GM12878 (cell line): ENCODE measurements at regions not wholly inside any gene's neighbourhood (a gene's known extent, or its start where the extent isn't known, plus 50 kb on each side); places are given as distances from the start of the nearest gene placed in this dataset.

Source experiments
- ATAC-seq: fragments of 200-7000 bp; cut with Tn5 transposase; 3 replicates; pipeline ENCODE4 v1.9.1; 2020; ENCODE audit warnings: mild to moderate bottlenecking, moderate library complexity
- BruUV-seq: library from RNA; stranded (reverse); fragments of 400-500 nt; replicated peaks from 2 replicates; lab custom pipeline; 2021; lab: Mats Ljungman, UMichigan
- CTCF ChIA-PET: fragments of 300-600 bp; sonication (Branson Sonifier 250); formaldehyde crosslinking; extraction: SDS; loops from one replicate; lab custom pipeline; 2021; ENCODE audit warnings: inconsistent platforms; lab: Yijun Ruan, JAX
- POLR2A ChIA-PET: fragments of 350-600 bp; formaldehyde crosslinking; extraction: SDS; loops from one replicate; lab custom pipeline; 2021; ENCODE audit warnings: inconsistent platforms; lab: Charles Lee
- RAD21 ChIA-PET: fragments of 300-600 bp; sonication (Branson Sonifier 250); formaldehyde crosslinking; loops from one replicate; lab custom pipeline; 2023; ENCODE audit warnings: antibody characterized with exemption; ENCODE audit not compliant: unreplicated experiment; lab: Charles Lee
- SMC1A ChIA-PET: fragments of 300-600 bp; sonication (Branson Sonifier 250); formaldehyde crosslinking; loops from one replicate; lab custom pipeline; 2023; ENCODE audit not compliant: unreplicated experiment, uncharacterized antibody; lab: Charles Lee
- DNase-seq: peaks from one replicate; pipeline ENCODE4 v3.0.0-alpha.2; 2011; ENCODE audit warnings: low read depth, low spot score
- FAIRE-seq: peaks from 3 replicates; lab custom pipeline; 2011; peaks lifted over from hg19 to GRCh38; lab: Jason Lieb, UNC
- H2AFZ ChIP-seq: 2 replicates; pipeline ENCODE4 v1.6.0; 2011; ENCODE audit warnings: low read depth, low read length, control low read depth; ENCODE audit not compliant: control insufficient read depth
- H3K27ac ChIP-seq: 2 replicates; pipeline ENCODE4 v1.5.1; 2011; ENCODE audit warnings: control low read depth; ENCODE audit not compliant: control insufficient read depth, insufficient read depth
- H3K27me3 ChIP-seq, 2 experiments: replicated peaks in 1 of 2; 2 replicates each; pipeline versions ENCODE4 v1.6.0 to v1.6.1; 2011; ENCODE audit warnings: low read length in 1 of 2; ENCODE audit not compliant: control insufficient read depth in 2 of 2, insufficient read depth in 2 of 2
- H3K36me3 ChIP-seq, 2 experiments: 2 replicates each; pipeline ENCODE4 v1.5.1; 2011; ENCODE audit warnings: low read length in 1 of 2; ENCODE audit not compliant: control insufficient read depth in 2 of 2, insufficient read depth in 2 of 2
- H3K4me1 ChIP-seq: 2 replicates; pipeline ENCODE4 v1.6.1; 2011; ENCODE audit warnings: mild to moderate bottlenecking, low read length, moderate library complexity, mixed read lengths; ENCODE audit not compliant: control insufficient read depth, insufficient read depth
- H3K4me2 ChIP-seq: 2 replicates; pipeline ENCODE4 v1.6.0; 2011; ENCODE audit warnings: control low read depth; ENCODE audit not compliant: control insufficient read depth, insufficient read depth
- H3K4me3 ChIP-seq: fragments of 200-600 bp; sonication (generic); 2 replicates; pipeline ENCODE4 v1.5.1; 2016
- H3K79me2 ChIP-seq: 2 replicates; pipeline ENCODE4 v1.6.0; 2011; ENCODE audit warnings: low read length; ENCODE audit not compliant: control insufficient read depth, insufficient read depth
- H3K9ac ChIP-seq: 2 replicates; pipeline ENCODE4 v1.8.0; 2011; ENCODE audit warnings: low read length, control low read depth, mixed read lengths; ENCODE audit not compliant: control insufficient read depth, insufficient read depth
- H3K9me3 ChIP-seq: replicated peaks from 3 replicates; pipeline ENCODE4 v1.5.1; 2011; ENCODE audit warnings: mild to moderate bottlenecking, low read length; ENCODE audit not compliant: control insufficient read depth, insufficient read depth
- H4K20me1 ChIP-seq: 2 replicates; pipeline ENCODE4 v1.6.0; 2011; ENCODE audit not compliant: control insufficient read depth, insufficient read depth
- CREM ChIP-seq: IDR thresholded peaks from 2 replicates; pipeline ENCODE4 v1.6.1; 2014; ENCODE audit warnings: antibody characterized with exemption, low read depth
- EZH2 ChIP-seq: IDR thresholded peaks from 2 replicates; pipeline ENCODE4 v1.6.1; 2012; ENCODE audit warnings: low read depth, mild to moderate bottlenecking, control low read depth, inconsistent platforms, low read length, borderline replicate concordance; ENCODE audit not compliant: control insufficient read depth
- GATAD2B ChIP-seq: fragments of 450-650 bp; conservative IDR thresholded peaks from 2 replicates; pipeline ENCODE4 v1.6.1; 2017; ENCODE audit warnings: low read depth, mild to moderate bottlenecking, moderate library complexity
- IKZF1 ChIP-seq: fragments of 450-650 bp; conservative IDR thresholded peaks from 2 replicates; pipeline ENCODE4 v1.6.1; 2017; ENCODE audit warnings: antibody characterized with exemption, mild to moderate bottlenecking
- JUND ChIP-seq: IDR thresholded peaks from 2 replicates; pipeline ENCODE4 v1.6.1; 2012; ENCODE audit warnings: low read depth, mild to moderate bottlenecking, low read length, improper control_type of control experiment, moderate library complexity
- KDM1A ChIP-seq: fragments of 200-600 bp; sonication (generic); IDR thresholded peaks from 2 replicates; pipeline ENCODE4 v1.6.1; 2016; ENCODE audit warnings: borderline replicate concordance
- NFIC ChIP-seq: IDR thresholded peaks from 2 replicates; pipeline ENCODE4 v1.6.1; 2012; ENCODE audit warnings: low read depth, mild to moderate bottlenecking, inconsistent platforms, low read length, moderate library complexity
- NR2C1 ChIP-seq: fragments of 450-650 bp; IDR thresholded peaks from 2 replicates; pipeline ENCODE4 v1.6.1; 2017; ENCODE audit warnings: antibody characterized with exemption, mild to moderate bottlenecking, moderate library complexity
- POLR2AphosphoS5 ChIP-seq: IDR thresholded peaks from 2 replicates; pipeline ENCODE4 v1.6.1; 2011; ENCODE audit warnings: mild to moderate bottlenecking, low read length, inconsistent platforms
- SMAD5 ChIP-seq: IDR thresholded peaks from 2 replicates; pipeline ENCODE4 v1.6.1; 2016; ENCODE audit warnings: antibody characterized with exemption, low read depth
- SMARCA5 ChIP-seq: fragments of 450-650 bp; IDR thresholded peaks from 2 replicates; pipeline ENCODE4 v1.6.1; 2017; ENCODE audit warnings: mild to moderate bottlenecking
- SRF ChIP-seq, 2 experiments: IDR thresholded peaks; 2 replicates each; pipeline ENCODE4 v1.6.1; 2011; ENCODE audit warnings: low read depth in 2 of 2, low read length in 2 of 2, mild to moderate bottlenecking in 1 of 2, moderate library complexity in 1 of 2
- TCF12 ChIP-seq: IDR thresholded peaks from 2 replicates; pipeline ENCODE4 v1.6.1; 2011; ENCODE audit warnings: low read depth, mild to moderate bottlenecking, low read length
- WGBS: methylation state at CpG from one replicate; pipeline ENCODE4 v1.1.6; 2016; ENCODE audit warnings: low lambda C conversion rate; ENCODE audit not compliant: insufficient replicate concordance, insufficient coverage; ENCODE audit errors: missing lambda C conversion rate; 5-methylcytosine and 5-hydroxymethylcytosine counted together
- in situ Hi-C: fragments of 300-500 bp; cut with MboI; formaldehyde crosslinking; loops from 9 replicates; pipeline ENCODE4 v1.14.3; 2018; ENCODE audit warnings: mixed read lengths
- intact Hi-C: fragments of 100-400 bp; cut with micrococcal nuclease; formaldehyde crosslinking; loops from one replicate; pipeline ENCODE4 v1.14.2; 2022; ENCODE audit not compliant: unreplicated experiment
- TF ChIP-seq, protein P1 (sequence below): fragments of 450-650 bp; IDR thresholded peaks from 2 replicates; pipeline ENCODE4 v1.6.1; 2016; ENCODE audit warnings: mild to moderate bottlenecking
- TF ChIP-seq, protein P2 (sequence below): fragments of 450-650 bp; conservative IDR thresholded peaks from 2 replicates; pipeline ENCODE4 v1.6.1; 2017; ENCODE audit warnings: mild to moderate bottlenecking, moderate library complexity

DNA sequence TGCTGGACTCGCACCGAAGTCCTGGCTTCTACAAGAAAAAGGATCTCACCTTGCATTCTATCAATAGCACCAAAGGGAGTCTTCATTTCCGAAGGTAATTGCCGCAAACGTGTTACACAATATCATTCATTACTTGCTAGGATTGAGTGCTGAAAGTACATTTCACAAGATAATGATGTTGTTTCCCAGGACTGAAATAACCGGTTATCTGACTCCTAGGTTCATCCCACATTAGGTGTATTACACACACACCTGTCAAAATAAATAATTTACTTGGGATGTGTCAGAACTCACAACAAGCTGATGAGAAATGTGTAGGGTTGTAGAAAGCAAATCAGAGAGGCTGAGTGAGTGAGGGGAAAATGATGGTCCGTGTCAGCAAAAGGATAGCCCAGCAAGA, 219.4 kb upstream of the RHOBTB1 start:
- H3K4me1 ChIP-seq, result no peaks in the 10 kb centered on the region
- no peaks in the 10 kb centered on the region for H3K9me3 ChIP-seq
- no peaks in the 10 kb centered on the region for H3K36me3 ChIP-seq
- in situ Hi-C loops (no loop called here), intact Hi-C loops (no loop called here)
- SMC1A ChIA-PET, result no interaction called here
- H3K27ac ChIP-seq, result no peak overlapping the region
- no peaks in the 10 kb centered on the region for H3K27me3 ChIP-seq
- POLR2A ChIA-PET, result no interaction called here
- H4K20me1 ChIP-seq, result no peaks in the 10 kb centered on the region
- CTCF ChIA-PET, result no interaction called here
- H3K4me3 ChIP-seq, result no peak overlapping the region
- no peak overlapping the region for H2AFZ ChIP-seq
- TF ChIP-seq, protein P1, sequence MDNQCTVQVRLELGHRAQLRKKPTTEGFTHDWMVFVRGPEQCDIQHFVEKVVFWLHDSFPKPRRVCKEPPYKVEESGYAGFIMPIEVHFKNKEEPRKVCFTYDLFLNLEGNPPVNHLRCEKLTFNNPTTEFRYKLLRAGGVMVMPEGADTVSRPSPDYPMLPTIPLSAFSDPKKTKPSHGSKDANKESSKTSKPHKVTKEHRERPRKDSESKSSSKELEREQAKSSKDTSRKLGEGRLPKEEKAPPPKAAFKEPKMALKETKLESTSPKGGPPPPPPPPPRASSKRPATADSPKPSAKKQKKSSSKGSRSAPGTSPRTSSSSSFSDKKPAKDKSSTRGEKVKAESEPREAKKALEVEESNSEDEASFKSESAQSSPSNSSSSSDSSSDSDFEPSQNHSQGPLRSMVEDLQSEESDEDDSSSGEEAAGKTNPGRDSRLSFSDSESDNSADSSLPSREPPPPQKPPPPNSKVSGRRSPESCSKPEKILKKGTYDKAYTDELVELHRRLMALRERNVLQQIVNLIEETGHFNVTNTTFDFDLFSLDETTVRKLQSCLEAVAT, result no peak
- TF ChIP-seq KDM1A, result no peak
- TF ChIP-seq TCF12, result no peak
- no peak for TF ChIP-seq SMARCA5
- no peak for TF ChIP-seq JUND
- TF ChIP-seq IKZF1, result no peak
- RAD21 ChIA-PET, result no interaction called here
- no peak for FAIRE-seq
- DNase-seq, result no peak
- ATAC-seq, result no peak
- no TSS peak for BruUV-seq
- no peak overlapping the region for H3K4me2 ChIP-seq
- 57% methylated on average over 7 of the region's 7 CpGs for WGBS
- H3K9ac ChIP-seq, result no peak overlapping the region
- no peaks in the 10 kb centered on the region for H3K79me2 ChIP-seq

DNA sequence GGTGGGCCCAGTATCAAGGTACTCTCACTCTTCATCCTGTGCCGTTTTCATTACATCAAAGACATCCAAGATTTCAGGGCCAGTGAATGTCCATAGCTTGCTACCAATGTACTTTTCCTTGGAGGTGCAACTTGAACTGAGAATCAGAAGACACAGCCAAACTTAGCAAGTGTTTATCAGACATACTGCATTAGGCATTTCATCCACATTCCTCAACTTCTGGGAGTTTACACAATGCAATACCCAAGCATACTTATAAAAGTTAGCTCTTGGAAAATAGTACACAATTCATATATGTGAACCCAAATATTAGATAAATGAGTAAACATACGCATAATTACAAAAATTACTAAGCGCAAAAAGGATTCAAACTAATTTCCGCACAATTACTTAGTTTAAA, 216.3 kb upstream of the RHOBTB1 start:
- in situ Hi-C loops (no loop called here), intact Hi-C loops (no loop called here)
- TF ChIP-seq POLR2AphosphoS5, result no peak
- no peak for TF ChIP-seq SRF (IDR thresholded peaks at IDR 0.05; ENCODE audit: low read depth in 2 of 2, low read length in 2 of 2)
- TF ChIP-seq, protein P1, result no peak
- no peak for TF ChIP-seq SMAD5
- no peak for TF ChIP-seq EZH2
- no peak for TF ChIP-seq CREM
- no peak for TF ChIP-seq GATAD2B
- TF ChIP-seq NR2C1, result no peak
- TF ChIP-seq, protein P2, sequence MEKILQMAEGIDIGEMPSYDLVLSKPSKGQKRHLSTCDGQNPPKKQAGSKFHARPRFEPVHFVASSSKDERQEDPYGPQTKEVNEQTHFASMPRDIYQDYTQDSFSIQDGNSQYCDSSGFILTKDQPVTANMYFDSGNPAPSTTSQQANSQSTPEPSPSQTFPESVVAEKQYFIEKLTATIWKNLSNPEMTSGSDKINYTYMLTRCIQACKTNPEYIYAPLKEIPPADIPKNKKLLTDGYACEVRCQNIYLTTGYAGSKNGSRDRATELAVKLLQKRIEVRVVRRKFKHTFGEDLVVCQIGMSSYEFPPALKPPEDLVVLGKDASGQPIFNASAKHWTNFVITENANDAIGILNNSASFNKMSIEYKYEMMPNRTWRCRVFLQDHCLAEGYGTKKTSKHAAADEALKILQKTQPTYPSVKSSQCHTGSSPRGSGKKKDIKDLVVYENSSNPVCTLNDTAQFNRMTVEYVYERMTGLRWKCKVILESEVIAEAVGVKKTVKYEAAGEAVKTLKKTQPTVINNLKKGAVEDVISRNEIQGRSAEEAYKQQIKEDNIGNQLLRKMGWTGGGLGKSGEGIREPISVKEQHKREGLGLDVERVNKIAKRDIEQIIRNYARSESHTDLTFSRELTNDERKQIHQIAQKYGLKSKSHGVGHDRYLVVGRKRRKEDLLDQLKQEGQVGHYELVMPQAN, result no peak
- TF ChIP-seq NFIC, result no peak
- Histone ChIP-seq H2AFZ (no peak overlapping the region), H3K9me3 (no peaks in the 10 kb centered on the region), H3K4me3 (no peak overlapping the region), H3K4me2 (no peak overlapping the region), H3K27me3 (no peaks in the 10 kb centered on the region), H3K27ac (no peak overlapping the region), H3K79me2 (no peaks in the 10 kb centered on the region), H3K9ac (no peak overlapping the region), H3K4me1 (no peaks in the 10 kb centered on the region), H4K20me1 (no peaks in the 10 kb centered on the region), H3K36me3 (no peaks in the 10 kb centered on the region)
- SMC1A ChIA-PET, result no interaction called here
- CTCF ChIA-PET, result no interaction called here
- no peak for FAIRE-seq
- no TSS peak for BruUV-seq
- no peak for ATAC-seq
- WGBS, result 73% methylated on average over 4 of the region's 4 CpGs
- POLR2A ChIA-PET, result no interaction called here
- DNase-seq, result no peak
- RAD21 ChIA-PET, result no interaction called here
